ENCODE measurements at regions not wholly inside any gene's neighbourhood (a gene's known extent, or its start where the extent isn't known, plus 50 kb on each side); places are given as distances from the start of the nearest gene placed in this dataset.

DNA sequence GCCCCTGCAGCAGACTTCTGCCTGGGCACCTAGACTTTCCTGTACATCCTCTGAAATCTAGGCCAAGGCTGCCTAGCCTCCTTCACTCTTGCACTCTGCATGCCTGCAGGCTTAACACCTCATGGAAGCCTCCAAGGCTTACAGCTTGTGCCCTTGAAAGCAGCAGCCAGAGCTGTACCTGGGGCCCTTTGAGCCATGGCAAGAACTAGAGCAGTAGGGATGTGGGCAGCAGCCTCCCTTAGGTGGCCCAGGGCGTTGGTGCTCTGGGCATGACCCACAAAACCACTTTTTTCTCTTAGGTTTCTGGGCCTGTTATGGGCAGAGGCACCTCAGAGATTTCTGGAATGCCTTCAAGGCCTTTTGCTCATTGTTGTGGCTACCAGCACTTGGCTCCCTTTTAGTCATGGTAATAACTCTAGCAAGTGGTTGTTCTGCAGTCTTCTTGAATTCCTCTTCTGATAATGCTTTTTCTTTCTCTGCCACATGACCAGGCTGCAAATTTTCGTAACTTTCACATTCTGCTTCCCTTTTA, 606.2 kb downstream of the TLE4 start:
- intact Hi-C loops (cut with DNase I; ENCODE audit: low total_unique reads) = loop anchor here (5.0 kb wide), 1 partner anchor 201 kb away; no protein-coding TSS in a partner anchor
- no peaks in the 10 kb centered on the region for H3K36me3 ChIP-seq
- in situ Hi-C loops (cut with MboI; ENCODE audit: low sequenced_read_pairs in 4 of 4) = no loop called here
- TF ChIP-seq, protein P1, sequence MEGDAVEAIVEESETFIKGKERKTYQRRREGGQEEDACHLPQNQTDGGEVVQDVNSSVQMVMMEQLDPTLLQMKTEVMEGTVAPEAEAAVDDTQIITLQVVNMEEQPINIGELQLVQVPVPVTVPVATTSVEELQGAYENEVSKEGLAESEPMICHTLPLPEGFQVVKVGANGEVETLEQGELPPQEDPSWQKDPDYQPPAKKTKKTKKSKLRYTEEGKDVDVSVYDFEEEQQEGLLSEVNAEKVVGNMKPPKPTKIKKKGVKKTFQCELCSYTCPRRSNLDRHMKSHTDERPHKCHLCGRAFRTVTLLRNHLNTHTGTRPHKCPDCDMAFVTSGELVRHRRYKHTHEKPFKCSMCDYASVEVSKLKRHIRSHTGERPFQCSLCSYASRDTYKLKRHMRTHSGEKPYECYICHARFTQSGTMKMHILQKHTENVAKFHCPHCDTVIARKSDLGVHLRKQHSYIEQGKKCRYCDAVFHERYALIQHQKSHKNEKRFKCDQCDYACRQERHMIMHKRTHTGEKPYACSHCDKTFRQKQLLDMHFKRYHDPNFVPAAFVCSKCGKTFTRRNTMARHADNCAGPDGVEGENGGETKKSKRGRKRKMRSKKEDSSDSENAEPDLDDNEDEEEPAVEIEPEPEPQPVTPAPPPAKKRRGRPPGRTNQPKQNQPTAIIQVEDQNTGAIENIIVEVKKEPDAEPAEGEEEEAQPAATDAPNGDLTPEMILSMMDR (IDR thresholded peaks at IDR 0.05 in 4 of 5, conservative IDR thresholded peaks at IDR 0.05 in 1 of 5) = no peak
- no peak for TF ChIP-seq POLR2A (IDR thresholded peaks at IDR 0.05)
- no peaks in the 10 kb centered on the region for H3K27me3 ChIP-seq
- DNase-seq = no peak
- H3K27ac ChIP-seq = no peak overlapping the region
- H3K4me3 ChIP-seq = no peak overlapping the region
- no peaks in the 10 kb centered on the region for H3K9me3 ChIP-seq
- H3K4me1 ChIP-seq = no peaks in the 10 kb centered on the region
- ATAC-seq = no peak

- TF ChIP-seq, protein P1 (IDR thresholded peaks at IDR 0.05 in 4 of 5, conservative IDR thresholded peaks at IDR 0.05 in 1 of 5) = peak in 4 of 5 experiments; percentile 45 to 72 (median 57)
- no peak for TF ChIP-seq POLR2A (IDR thresholded peaks at IDR 0.05)
- H3K4me3 ChIP-seq = no peak overlapping the region
- ATAC-seq (no peak), DNase-seq (no peak)
- H3K27ac ChIP-seq = no peak overlapping the region
- H3K36me3 ChIP-seq = no peaks in the 10 kb centered on the region
- in situ Hi-C loops (cut with MboI; ENCODE audit: low sequenced_read_pairs in 4 of 4) = no loop called here
- no peaks in the 10 kb centered on the region for H3K4me1 ChIP-seq
- no peaks in the 10 kb centered on the region for H3K9me3 ChIP-seq
- intact Hi-C loops (cut with DNase I; ENCODE audit: low total_unique reads) = loop anchor here (5.0 kb wide), 1 partner anchor 198 kb away; no protein-coding TSS in a partner anchor
- no peaks in the 10 kb centered on the region for H3K27me3 ChIP-seq
Observed at GRCh38 chr9:80175286-80176150, 603.8 kb downstream of the TLE4 start.

- no peak overlapping the region for H3K27ac ChIP-seq
- DNase-seq = no peak
- no peaks in the 10 kb centered on the region for H3K4me1 ChIP-seq
- no peak overlapping the region for H3K4me3 ChIP-seq
- H3K27me3 ChIP-seq = no peaks in the 10 kb centered on the region
- no peak for ATAC-seq
- in situ Hi-C loops (cut with MboI; ENCODE audit: low sequenced_read_pairs in 4 of 4) (no loop called here), intact Hi-C loops (cut with DNase I; ENCODE audit: low total_unique reads) (no loop called here)
- H3K9me3 ChIP-seq = no peaks in the 10 kb centered on the region
- no peaks in the 10 kb centered on the region for H3K36me3 ChIP-seq
- TF ChIP-seq, protein P1 (IDR thresholded peaks at IDR 0.05 in 4 of 5, conservative IDR thresholded peaks at IDR 0.05 in 1 of 5) = no peak
- TF ChIP-seq POLR2A (IDR thresholded peaks at IDR 0.05) = no peak
Observed at GRCh38 chr9:80163889-80164288, 592.1 kb downstream of the TLE4 start.

GRCh38 chr9:80158554-80159170, 586.9 kb downstream of the TLE4 start:
- H3K9me3 ChIP-seq = no peaks in the 10 kb centered on the region
- H3K27ac ChIP-seq = no peak overlapping the region
- in situ Hi-C loops (cut with MboI; ENCODE audit: low sequenced_read_pairs in 4 of 4) (no loop called here), intact Hi-C loops (cut with DNase I; ENCODE audit: low total_unique reads) (no loop called here)
- no peaks in the 10 kb centered on the region for H3K36me3 ChIP-seq
- no peaks in the 10 kb centered on the region for H3K27me3 ChIP-seq
- ATAC-seq (no peak), DNase-seq (no peak)
- H3K4me3 ChIP-seq = no peak overlapping the region
- no peak for TF ChIP-seq POLR2A (IDR thresholded peaks at IDR 0.05)
- TF ChIP-seq, protein P1 (IDR thresholded peaks at IDR 0.05 in 4 of 5, conservative IDR thresholded peaks at IDR 0.05 in 1 of 5) = no peak
- no peaks in the 10 kb centered on the region for H3K4me1 ChIP-seq
